Astrocyte (in vitro differentiated cells and primary cell): ENCODE measurements at regions not wholly inside any gene's neighbourhood (a gene's known extent, or its start where the extent isn't known, plus 50 kb on each side); places are given as distances from the start of the nearest gene placed in this dataset.
"Not testable (repeated sequence)": the region's sequence is repeated elsewhere in the genome, so short reads cannot be mapped to it uniquely, and the experiment has no call there.

Experiments
- DNase-seq: peaks from one replicate; pipeline ENCODE4 v3.0.0-alpha.2; 2010; ENCODE audit warnings: low read depth
- FAIRE-seq: peaks from 2 replicates; lab custom pipeline; 2011; peaks lifted over from hg19 to GRCh38; lab: Jason Lieb, UNC
- H2AFZ ChIP-seq: 2 replicates; pipeline ENCODE4 v1.6.0; 2012; ENCODE audit warnings: low read depth, low read length, inconsistent platforms
- H3K27ac ChIP-seq: 2 replicates; pipeline ENCODE4 v1.5.1; 2011; ENCODE audit warnings: low read depth, low read length, inconsistent platforms
- H3K27me3 ChIP-seq: 2 replicates; pipeline ENCODE4 v1.6.0; 2011; ENCODE audit warnings: low read length, inconsistent platforms; ENCODE audit not compliant: insufficient read depth
- H3K36me3 ChIP-seq: 2 replicates; pipeline ENCODE4 v1.5.1; 2011; ENCODE audit warnings: low read length, inconsistent platforms; ENCODE audit not compliant: insufficient read depth
- H3K4me1 ChIP-seq: 2 replicates; pipeline ENCODE4 v1.5.1; 2011; ENCODE audit warnings: low read length, inconsistent platforms; ENCODE audit not compliant: insufficient read depth
- H3K4me2 ChIP-seq: 2 replicates; pipeline ENCODE4 v1.6.0; 2012; ENCODE audit warnings: low read length, inconsistent platforms
- H3K4me3 ChIP-seq: 2 replicates; pipeline ENCODE4 v1.5.1; 2011; ENCODE audit warnings: low read depth, mild to moderate bottlenecking, low read length, inconsistent platforms; ENCODE audit not compliant: insufficient read depth
- H3K79me2 ChIP-seq: 2 replicates; pipeline ENCODE4 v1.6.0; 2012; ENCODE audit warnings: mild to moderate bottlenecking, low read length, inconsistent platforms; ENCODE audit not compliant: insufficient read depth
- H3K9ac ChIP-seq: 2 replicates; pipeline ENCODE4 v1.6.0; 2012; ENCODE audit warnings: mild to moderate bottlenecking, low read length, inconsistent platforms
- H3K9me3 ChIP-seq: 2 replicates; pipeline ENCODE4 v1.5.1; 2012; ENCODE audit warnings: low read depth, mild to moderate bottlenecking, low read length, inconsistent platforms; ENCODE audit not compliant: insufficient read depth
- H4K20me1 ChIP-seq: 2 replicates; pipeline ENCODE4 v1.6.0; 2012; ENCODE audit warnings: low read length, inconsistent platforms; ENCODE audit not compliant: insufficient read depth
- H3K27ac Mint-ChIP-seq: one replicate; pipeline ENCODE4 v1.8.0; 2021; ENCODE audit warnings: mild to moderate bottlenecking, mixed read lengths; ENCODE audit not compliant: unreplicated experiment
- H3K27me3 Mint-ChIP-seq: one replicate; pipeline ENCODE4 v1.8.0; 2021; ENCODE audit warnings: low read depth, mixed read lengths; ENCODE audit not compliant: unreplicated experiment
- H3K36me3 Mint-ChIP-seq: one replicate; pipeline ENCODE4 v1.8.0; 2021; ENCODE audit warnings: low read depth, mixed read lengths; ENCODE audit not compliant: unreplicated experiment
- H3K4me1 Mint-ChIP-seq: one replicate; pipeline ENCODE4 v1.8.0; 2021; ENCODE audit warnings: low read depth, mixed read lengths; ENCODE audit not compliant: unreplicated experiment
- H3K4me3 Mint-ChIP-seq: one replicate; pipeline ENCODE4 v1.8.0; 2021; ENCODE audit warnings: mild to moderate bottlenecking, moderate library complexity, mixed read lengths; ENCODE audit not compliant: unreplicated experiment
- H3K9me3 Mint-ChIP-seq: one replicate; pipeline ENCODE4 v1.8.0; 2021; ENCODE audit warnings: mild to moderate bottlenecking, mixed read lengths; ENCODE audit not compliant: unreplicated experiment
- EZH2 ChIP-seq: IDR thresholded peaks from 2 replicates; pipeline ENCODE4 v1.6.1; 2012; ENCODE audit warnings: mild to moderate bottlenecking, low read length, inconsistent platforms; ENCODE audit not compliant: insufficient read depth
- TF ChIP-seq, protein P1 (sequence below): IDR thresholded peaks from 2 replicates; pipeline ENCODE4 v1.5.1; 2011; ENCODE audit warnings: low read depth, mild to moderate bottlenecking, inconsistent platforms, low read length, moderate library complexity; ENCODE audit not compliant: insufficient read depth

DNA sequence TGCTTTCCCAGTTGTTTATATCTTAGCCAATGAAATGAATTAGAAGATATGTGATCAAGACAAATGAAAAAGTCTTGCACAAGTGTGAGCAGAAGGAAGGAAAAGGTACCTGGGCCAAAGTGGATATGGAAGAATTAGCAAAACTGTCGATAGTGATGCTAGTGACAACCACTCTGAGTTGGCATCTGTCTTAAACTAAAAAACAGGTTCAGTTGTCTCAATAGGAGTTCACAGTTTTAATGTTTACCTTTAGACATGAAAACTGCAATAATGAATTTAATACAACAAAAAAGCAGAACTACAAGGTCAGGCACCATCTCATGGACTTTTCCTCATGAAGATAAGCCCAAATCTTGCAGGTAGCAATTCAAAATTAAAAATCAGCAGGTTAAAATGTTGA lies 688.5 kb downstream of the EFNB2 start:
- no peak overlapping the region for H3K4me3 Mint-ChIP-seq
- H3K36me3 Mint-ChIP-seq = no peaks in the 10 kb centered on the region
- no peak overlapping the region for H2AFZ ChIP-seq
- DNase-seq (no peak), FAIRE-seq (no peak)
- H4K20me1 ChIP-seq = no peaks in the 10 kb centered on the region
- H3K9me3 Mint-ChIP-seq = no peaks in the 10 kb centered on the region
- no peaks in the 10 kb centered on the region for H3K27me3 Mint-ChIP-seq
- no peak overlapping the region for H3K4me3 ChIP-seq
- no peak overlapping the region for H3K4me2 ChIP-seq
- H3K27ac Mint-ChIP-seq = no peak overlapping the region
- no peak overlapping the region for H3K9ac ChIP-seq
- no peak for TF ChIP-seq EZH2
- TF ChIP-seq, protein P1, sequence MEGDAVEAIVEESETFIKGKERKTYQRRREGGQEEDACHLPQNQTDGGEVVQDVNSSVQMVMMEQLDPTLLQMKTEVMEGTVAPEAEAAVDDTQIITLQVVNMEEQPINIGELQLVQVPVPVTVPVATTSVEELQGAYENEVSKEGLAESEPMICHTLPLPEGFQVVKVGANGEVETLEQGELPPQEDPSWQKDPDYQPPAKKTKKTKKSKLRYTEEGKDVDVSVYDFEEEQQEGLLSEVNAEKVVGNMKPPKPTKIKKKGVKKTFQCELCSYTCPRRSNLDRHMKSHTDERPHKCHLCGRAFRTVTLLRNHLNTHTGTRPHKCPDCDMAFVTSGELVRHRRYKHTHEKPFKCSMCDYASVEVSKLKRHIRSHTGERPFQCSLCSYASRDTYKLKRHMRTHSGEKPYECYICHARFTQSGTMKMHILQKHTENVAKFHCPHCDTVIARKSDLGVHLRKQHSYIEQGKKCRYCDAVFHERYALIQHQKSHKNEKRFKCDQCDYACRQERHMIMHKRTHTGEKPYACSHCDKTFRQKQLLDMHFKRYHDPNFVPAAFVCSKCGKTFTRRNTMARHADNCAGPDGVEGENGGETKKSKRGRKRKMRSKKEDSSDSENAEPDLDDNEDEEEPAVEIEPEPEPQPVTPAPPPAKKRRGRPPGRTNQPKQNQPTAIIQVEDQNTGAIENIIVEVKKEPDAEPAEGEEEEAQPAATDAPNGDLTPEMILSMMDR = no peak
- no peaks in the 10 kb centered on the region for H3K36me3 ChIP-seq
- H3K27ac ChIP-seq = no peak overlapping the region
- H3K9me3 ChIP-seq = no peaks in the 10 kb centered on the region
- no peaks in the 10 kb centered on the region for H3K27me3 ChIP-seq
- H3K79me2 ChIP-seq = no peaks in the 10 kb centered on the region
- peaks cover 13% of the 10 kb centered on the region for H3K4me1 ChIP-seq
- peaks cover 3% of the 10 kb centered on the region for H3K4me1 Mint-ChIP-seq

DNA sequence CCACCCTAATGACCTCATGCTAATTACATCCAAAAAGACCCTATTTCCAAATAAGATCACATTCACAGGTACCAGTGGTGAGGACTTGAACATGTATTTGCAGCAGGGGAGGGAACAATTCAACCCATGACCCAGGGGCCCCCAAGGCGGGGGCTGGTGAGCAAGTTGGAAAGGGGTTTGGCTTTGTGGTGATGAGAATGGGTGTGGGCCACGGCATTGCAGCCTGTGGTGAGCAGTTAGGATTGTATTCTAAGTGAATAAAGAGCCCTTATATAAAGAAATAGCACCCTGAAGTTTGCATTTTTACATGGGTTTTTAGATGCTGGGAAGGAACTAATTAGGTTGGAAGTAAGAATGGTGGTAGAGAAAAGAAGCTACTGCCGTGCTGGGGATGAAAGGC lies 694.2 kb downstream of the EFNB2 start:
- Mint-ChIP-seq H3K36me3 (no peaks in the 10 kb centered on the region), H3K27me3 (peaks cover 1% of the 10 kb centered on the region), H3K4me3 (no peak overlapping the region), H3K9me3 (peaks cover 3% of the 10 kb centered on the region), H3K27ac (no peak overlapping the region), H3K4me1 (no peaks in the 10 kb centered on the region)
- H3K4me3 ChIP-seq = no peak overlapping the region
- no peak for FAIRE-seq
- H3K4me2 ChIP-seq = no peak overlapping the region
- no peaks in the 10 kb centered on the region for H3K36me3 ChIP-seq
- no peak for DNase-seq
- no peak overlapping the region for H3K27ac ChIP-seq
- no peaks in the 10 kb centered on the region for H3K79me2 ChIP-seq
- H3K27me3 ChIP-seq = no peaks in the 10 kb centered on the region
- H3K9ac ChIP-seq = no peak overlapping the region
- no peak overlapping the region for H2AFZ ChIP-seq
- TF ChIP-seq, protein P1 = no peak
- TF ChIP-seq EZH2 = no peak
- H3K4me1 ChIP-seq = no peaks in the 10 kb centered on the region
- no peaks in the 10 kb centered on the region for H4K20me1 ChIP-seq
- no peaks in the 10 kb centered on the region for H3K9me3 ChIP-seq

DNA sequence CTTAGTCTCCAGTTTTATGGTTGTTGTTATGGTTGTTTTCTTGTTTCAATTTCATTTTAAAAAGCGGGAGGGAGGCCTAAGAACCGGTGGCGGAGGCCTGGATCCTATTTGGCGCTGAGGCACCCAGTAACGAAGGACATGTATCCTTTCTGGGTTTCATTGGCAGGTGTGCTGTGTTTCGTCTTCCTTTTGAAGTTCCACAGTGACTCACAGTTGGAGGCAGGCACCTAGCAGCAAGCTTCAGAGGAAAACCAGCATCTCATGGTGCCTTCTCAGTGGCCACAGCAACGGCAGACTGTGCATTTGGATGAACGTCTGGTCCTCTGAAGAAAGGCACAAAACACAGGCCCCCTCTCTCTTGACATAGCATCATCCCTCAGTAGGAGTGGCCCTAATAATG lies 697.2 kb downstream of the EFNB2 start:
- no peak overlapping the region for H2AFZ ChIP-seq
- no peak for DNase-seq
- peaks cover 3% of the 10 kb centered on the region for H3K9me3 Mint-ChIP-seq
- H3K79me2 ChIP-seq = no peaks in the 10 kb centered on the region
- H3K4me1 Mint-ChIP-seq = no peaks in the 10 kb centered on the region
- no peak overlapping the region for H3K9ac ChIP-seq
- H3K36me3 Mint-ChIP-seq = no peaks in the 10 kb centered on the region
- no peaks in the 10 kb centered on the region for H4K20me1 ChIP-seq
- H3K27ac ChIP-seq = no peak overlapping the region
- no peak overlapping the region for H3K27ac Mint-ChIP-seq
- H3K36me3 ChIP-seq = no peaks in the 10 kb centered on the region
- no peaks in the 10 kb centered on the region for H3K4me1 ChIP-seq
- no peaks in the 10 kb centered on the region for H3K9me3 ChIP-seq
- no peak overlapping the region for H3K4me3 ChIP-seq
- H3K27me3 Mint-ChIP-seq = peaks cover 5% of the 10 kb centered on the region
- H3K4me2 ChIP-seq = no peak overlapping the region
- H3K4me3 Mint-ChIP-seq = no peak overlapping the region
- no peaks in the 10 kb centered on the region for H3K27me3 ChIP-seq
- FAIRE-seq = no peak
- TF ChIP-seq EZH2 = no peak
- TF ChIP-seq, protein P1 = no peak

DNA sequence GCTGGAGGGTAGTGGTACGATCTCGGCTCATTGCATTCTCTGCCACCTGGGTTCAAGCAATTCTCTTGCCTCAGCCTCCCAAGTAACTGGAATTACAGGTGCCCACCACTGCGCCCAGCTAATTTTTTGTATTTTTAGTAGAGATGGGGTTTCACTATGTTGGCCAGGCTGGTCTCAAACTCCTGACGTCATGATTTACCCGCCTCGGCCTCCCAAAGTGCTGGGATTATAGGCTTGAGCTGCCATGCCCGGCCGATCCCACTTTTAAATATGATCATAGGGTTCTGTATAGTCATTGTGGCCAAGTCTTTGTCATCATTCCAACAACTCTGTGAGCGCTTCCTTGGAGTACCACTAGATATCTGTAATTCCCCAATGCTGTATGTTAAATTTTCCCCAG lies 698.2 kb downstream of the EFNB2 start:
- H3K27ac ChIP-seq, H3K36me3 Mint-ChIP-seq, H3K9me3 ChIP-seq, H3K4me3 ChIP-seq, H3K27me3 Mint-ChIP-seq, H3K4me3 Mint-ChIP-seq, H3K4me1 Mint-ChIP-seq, H2AFZ ChIP-seq, DNase-seq, H3K79me2 ChIP-seq, H3K27me3 ChIP-seq, H3K36me3 ChIP-seq, H3K4me2 ChIP-seq, FAIRE-seq, H3K27ac Mint-ChIP-seq, H4K20me1 ChIP-seq, H3K9ac ChIP-seq, H3K9me3 Mint-ChIP-seq, H3K4me1 ChIP-seq: not testable (repeated sequence)
